Neural progenitor cell (in vitro differentiated cells): ENCODE measurements at regions not wholly inside any gene's neighbourhood (a gene's known extent, or its start where the extent isn't known, plus 50 kb on each side); places are given as distances from the start of the nearest gene placed in this dataset.

ENCODE experiments used
- DNase-seq: peaks from one replicate; pipeline ENCODE4 v3.0.0-alpha.2; 2016; ENCODE audit warnings: low spot score
- H2AFZ ChIP-seq: fragments of 200-600 bp; sonication (generic); replicated peaks from 2 replicates; pipeline ENCODE4 v1.6.1; 2016; ENCODE audit warnings: antibody characterized with exemption
- H3F3A ChIP-seq: fragments of 200-600 bp; sonication (generic); 2 replicates; pipeline ENCODE4 v1.6.1; 2016; ENCODE audit warnings: antibody characterized with exemption, low read depth
- H3K27ac ChIP-seq: fragments of 200-600 bp; sonication (generic); 2 replicates; pipeline ENCODE4 v1.5.1; 2016; ENCODE audit warnings: mild to moderate bottlenecking
- H3K27me3 ChIP-seq: fragments of 200-600 bp; sonication (generic); 2 replicates; pipeline ENCODE4 v1.6.1; 2016; ENCODE audit warnings: mild to moderate bottlenecking, moderate library complexity
- H3K36me3 ChIP-seq: fragments of 200-600 bp; sonication (generic); 2 replicates; pipeline ENCODE4 v1.5.1; 2016
- H3K4me1 ChIP-seq: fragments of 200-600 bp; sonication (generic); 2 replicates; pipeline ENCODE4 v1.6.1; 2016; ENCODE audit warnings: mixed run types
- H3K4me2 ChIP-seq: fragments of 200-600 bp; sonication (generic); 2 replicates; pipeline ENCODE4 v1.6.1; 2016
- H3K4me3 ChIP-seq: fragments of 200-600 bp; sonication (generic); 2 replicates; pipeline ENCODE4 v1.5.1; 2016
- H3K79me2 ChIP-seq: fragments of 200-600 bp; sonication (generic); 2 replicates; pipeline ENCODE4 v1.6.1; 2016; ENCODE audit warnings: low read depth
- H3K9ac ChIP-seq: fragments of 200-600 bp; sonication (generic); 2 replicates; pipeline ENCODE4 v1.6.1; 2016
- H3K9me3 ChIP-seq: fragments of 200-600 bp; sonication (generic); 2 replicates; pipeline ENCODE4 v1.5.1; 2016; ENCODE audit warnings: low read depth
- H4K20me1 ChIP-seq: fragments of 200-600 bp; sonication (generic); 2 replicates; pipeline ENCODE4 v1.6.1; 2016; ENCODE audit warnings: low read depth
- H3K27ac Mint-ChIP-seq: 3 replicates; pipeline ENCODE4 v1.8.0; 2021; ENCODE audit warnings: mixed read lengths
- H3K27me3 Mint-ChIP-seq: 2 replicates; pipeline ENCODE4 v1.8.0; 2022; ENCODE audit warnings: low read depth, mild to moderate bottlenecking, inconsistent platforms, moderate library complexity, mixed read lengths; ENCODE audit not compliant: insufficient read depth
- H3K36me3 Mint-ChIP-seq: 3 replicates; pipeline ENCODE4 v1.8.0; 2021; ENCODE audit warnings: mixed read lengths
- H3K4me1 Mint-ChIP-seq: 3 replicates; pipeline ENCODE4 v1.8.0; 2021; ENCODE audit warnings: mixed read lengths
- H3K4me3 Mint-ChIP-seq: 3 replicates; pipeline ENCODE4 v1.8.0; 2021; ENCODE audit warnings: mild to moderate bottlenecking, moderate library complexity, mixed read lengths
- H3K9me3 Mint-ChIP-seq: 3 replicates; pipeline ENCODE4 v1.8.0; 2020; ENCODE audit warnings: mixed read lengths
- CTCF ChIP-seq: fragments of 200-600 bp; sonication (generic); IDR thresholded peaks from 2 replicates; pipeline ENCODE4 v1.5.1; 2017; ENCODE audit warnings: antibody characterized with exemption, mild to moderate bottlenecking
- EZH2 ChIP-seq: fragments of 200-600 bp; sonication (generic); IDR thresholded peaks from 2 replicates; pipeline ENCODE4 v1.6.1; 2017; ENCODE audit warnings: antibody characterized with exemption, mild to moderate bottlenecking, moderate library complexity
- EZH2phosphoT487 ChIP-seq: fragments of 200-600 bp; sonication (generic); IDR thresholded peaks from 2 replicates; pipeline ENCODE4 v1.6.1; 2017; ENCODE audit warnings: antibody characterized with exemption

DNA sequence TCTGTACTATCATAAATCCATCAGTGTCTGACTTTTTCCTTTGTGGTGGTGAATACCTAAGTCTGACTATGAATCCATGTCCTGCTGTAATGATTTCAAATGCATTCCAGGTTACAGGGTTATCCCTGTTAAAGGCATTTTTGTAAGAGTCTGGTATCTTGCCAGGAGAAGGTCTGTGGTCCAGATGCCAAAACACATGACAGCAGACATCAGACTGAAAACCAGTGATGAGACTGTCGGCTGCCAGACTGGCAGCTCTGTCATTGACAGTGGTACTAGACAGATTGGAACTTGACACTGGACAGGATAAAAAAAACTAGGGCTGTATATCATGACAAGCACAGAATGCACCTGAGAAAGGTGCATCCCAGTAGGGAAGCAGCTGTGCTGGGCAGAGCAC lies 301.8 kb upstream of the FAT3 start:
- H3K27me3 Mint-ChIP-seq: no peaks in the 10 kb centered on the region
- H4K20me1 ChIP-seq: no peaks in the 10 kb centered on the region
- no peak for DNase-seq
- no peaks in the 10 kb centered on the region for H3K36me3 Mint-ChIP-seq
- H3K36me3 ChIP-seq: no peaks in the 10 kb centered on the region
- TF ChIP-seq CTCF (no peak), EZH2 (no peak), EZH2phosphoT487 (no peak)
- no peak overlapping the region for H3K4me2 ChIP-seq
- H3K79me2 ChIP-seq: no peaks in the 10 kb centered on the region
- H3K4me1 Mint-ChIP-seq: no peaks in the 10 kb centered on the region
- no peak overlapping the region for H3K4me3 ChIP-seq
- H3K27me3 ChIP-seq: no peaks in the 10 kb centered on the region
- no peaks in the 10 kb centered on the region for H3K9me3 Mint-ChIP-seq
- no peaks in the 10 kb centered on the region for H3K9me3 ChIP-seq
- H3K27ac Mint-ChIP-seq: no peak overlapping the region
- H3K9ac ChIP-seq: no peak overlapping the region
- H3K4me3 Mint-ChIP-seq: no peak overlapping the region
- no peak overlapping the region for H2AFZ ChIP-seq
- no peaks in the 10 kb centered on the region for H3F3A ChIP-seq
- H3K27ac ChIP-seq: no peak overlapping the region
- no peaks in the 10 kb centered on the region for H3K4me1 ChIP-seq

GRCh38 chr11:91921974-91922373 lies 302.6 kb upstream of the FAT3 start:
- TF ChIP-seq EZH2phosphoT487 (no peak), CTCF (no peak), EZH2 (no peak)
- Mint-ChIP-seq H3K27me3 (no peaks in the 10 kb centered on the region), H3K36me3 (no peaks in the 10 kb centered on the region), H3K27ac (no peak overlapping the region), H3K4me3 (no peak overlapping the region), H3K4me1 (no peaks in the 10 kb centered on the region), H3K9me3 (no peaks in the 10 kb centered on the region)
- Histone ChIP-seq H3K4me3 (no peak overlapping the region), H3F3A (no peaks in the 10 kb centered on the region), H3K27me3 (no peaks in the 10 kb centered on the region), H2AFZ (no peak overlapping the region), H3K9ac (no peak overlapping the region), H3K27ac (no peak overlapping the region), H3K4me2 (no peak overlapping the region), H4K20me1 (no peaks in the 10 kb centered on the region), H3K9me3 (no peaks in the 10 kb centered on the region), H3K4me1 (no peaks in the 10 kb centered on the region), H3K36me3 (no peaks in the 10 kb centered on the region), H3K79me2 (no peaks in the 10 kb centered on the region)
- DNase-seq: no peak

- Mint-ChIP-seq H3K27me3 (no peaks in the 10 kb centered on the region), H3K4me1 (no peaks in the 10 kb centered on the region), H3K27ac (no peak overlapping the region), H3K9me3 (no peaks in the 10 kb centered on the region), H3K4me3 (no peak overlapping the region), H3K36me3 (no peaks in the 10 kb centered on the region)
- no peaks in the 10 kb centered on the region for H3K27me3 ChIP-seq
- H3K9me3 ChIP-seq: no peaks in the 10 kb centered on the region
- H3K4me1 ChIP-seq: peaks cover 5% of the 10 kb centered on the region
- no peak overlapping the region for H3K27ac ChIP-seq
- H3K4me2 ChIP-seq: no peak overlapping the region
- no peak overlapping the region for H3K4me3 ChIP-seq
- H3K36me3 ChIP-seq: no peaks in the 10 kb centered on the region
- TF ChIP-seq EZH2: no peak
- TF ChIP-seq EZH2phosphoT487: no peak
- H2AFZ ChIP-seq: no peak overlapping the region
- H3K79me2 ChIP-seq: no peaks in the 10 kb centered on the region
- H3K9ac ChIP-seq: no peak overlapping the region
- H3F3A ChIP-seq: no peaks in the 10 kb centered on the region
- no peaks in the 10 kb centered on the region for H4K20me1 ChIP-seq
- DNase-seq: no peak
Measured at GRCh38 chr11:91913407-91913806, 311.2 kb upstream of the FAT3 start.

DNA sequence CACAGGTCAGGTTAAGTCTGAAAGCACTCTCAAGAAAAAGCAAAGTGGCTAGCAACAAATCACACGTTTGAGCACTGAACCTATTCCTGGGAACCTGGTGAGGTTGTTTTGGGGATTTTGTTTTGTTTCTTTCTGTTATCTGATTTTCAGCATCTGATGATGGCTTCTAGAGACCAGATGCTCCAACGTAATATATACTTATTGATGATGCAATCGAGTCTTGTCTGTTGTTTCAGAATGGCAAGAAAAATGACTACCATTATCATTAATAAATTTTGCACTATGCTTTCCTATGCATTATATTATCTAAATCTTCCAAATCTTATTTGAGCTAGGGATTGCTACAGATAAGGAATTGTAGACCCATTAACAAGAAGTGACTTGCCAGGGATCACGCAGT lies 312.3 kb upstream of the FAT3 start:
- H3K9me3 Mint-ChIP-seq: no peaks in the 10 kb centered on the region
- H2AFZ ChIP-seq: no peak overlapping the region
- no peaks in the 10 kb centered on the region for H3K4me1 Mint-ChIP-seq
- no peaks in the 10 kb centered on the region for H4K20me1 ChIP-seq
- H3K9me3 ChIP-seq: no peaks in the 10 kb centered on the region
- H3K9ac ChIP-seq: no peak overlapping the region
- H3F3A ChIP-seq: no peaks in the 10 kb centered on the region
- TF ChIP-seq EZH2phosphoT487 (no peak), EZH2 (no peak), CTCF (no peak)
- H3K4me3 ChIP-seq: no peak overlapping the region
- H3K27me3 Mint-ChIP-seq: no peaks in the 10 kb centered on the region
- no peak overlapping the region for H3K4me2 ChIP-seq
- H3K27ac Mint-ChIP-seq: no peak overlapping the region
- no peaks in the 10 kb centered on the region for H3K36me3 Mint-ChIP-seq
- no peak overlapping the region for H3K27ac ChIP-seq
- no peaks in the 10 kb centered on the region for H3K79me2 ChIP-seq
- no peaks in the 10 kb centered on the region for H3K27me3 ChIP-seq
- no peak overlapping the region for H3K4me3 Mint-ChIP-seq
- DNase-seq: no peak
- H3K4me1 ChIP-seq: peaks cover 5% of the 10 kb centered on the region
- H3K36me3 ChIP-seq: no peaks in the 10 kb centered on the region
